OCI-LY1 (cell line): ENCODE measurements at regions not wholly inside any gene's neighbourhood (a gene's known extent, or its start where the extent isn't known, plus 50 kb on each side); places are given as distances from the start of the nearest gene placed in this dataset.

Experiments used
- H2AFZ ChIP-seq: fragments of 200-600 bp; sonication (generic), shearing (Covaris generic); 2 replicates; pipeline ENCODE4 v1.6.0; 2014; ENCODE audit warnings: antibody characterized with exemption, mild to moderate bottlenecking, low read length
- H3F3A ChIP-seq: fragments of 200-600 bp; sonication (generic), shearing (Covaris generic); 2 replicates; pipeline ENCODE4 v1.6.0; 2014; ENCODE audit warnings: mild to moderate bottlenecking, antibody characterized with exemption, low read length, moderate library complexity; ENCODE audit not compliant: insufficient read depth
- H3K27ac ChIP-seq: fragments of 200-600 bp; sonication (generic); 2 replicates; pipeline ENCODE4 v1.5.1; 2014; ENCODE audit warnings: low read length, mixed run types, mild to moderate bottlenecking, low read depth; ENCODE audit not compliant: poor library complexity, severe bottlenecking
- H3K27me3 ChIP-seq: fragments of 200-600 bp; sonication (generic); 2 replicates; pipeline ENCODE4 v1.6.0; 2014; ENCODE audit warnings: antibody characterized with exemption, mild to moderate bottlenecking, low read length, moderate library complexity; ENCODE audit not compliant: insufficient read depth
- H3K36me3 ChIP-seq: fragments of 200-600 bp; sonication (generic); 2 replicates; pipeline ENCODE4 v1.6.1; 2014; ENCODE audit warnings: mild to moderate bottlenecking, antibody characterized with exemption, low read length, moderate library complexity, mixed read lengths; ENCODE audit not compliant: insufficient read depth
- H3K4me1 ChIP-seq: fragments of 200-600 bp; sonication (generic); 2 replicates; pipeline ENCODE4 v1.5.1; 2014; ENCODE audit warnings: mild to moderate bottlenecking, low read length, moderate library complexity; ENCODE audit not compliant: insufficient read depth, severe bottlenecking
- H3K4me2 ChIP-seq: fragments of 200-600 bp; sonication (generic), shearing (Covaris generic); 2 replicates; pipeline ENCODE4 v1.6.1; 2014; ENCODE audit warnings: low read length
- H3K4me3 ChIP-seq: fragments of 200-600 bp; sonication (generic); 2 replicates; pipeline ENCODE4 v1.5.1; 2014; ENCODE audit warnings: low read length, low read depth, mild to moderate bottlenecking, mixed read lengths; ENCODE audit not compliant: poor library complexity, severe bottlenecking
- H3K79me2 ChIP-seq: fragments of 200-600 bp; shearing (Covaris generic); 2 replicates; pipeline ENCODE4 v1.6.1; 2016; ENCODE audit warnings: mixed run types, low read length, mixed read lengths; ENCODE audit not compliant: insufficient read depth
- H3K9ac ChIP-seq: fragments of 200-600 bp; sonication (generic), shearing (Covaris generic); 2 replicates; pipeline ENCODE4 v1.6.1; 2014; ENCODE audit warnings: mild to moderate bottlenecking, low read length, mixed read lengths
- H3K9me2 ChIP-seq: fragments of 200-600 bp; sonication (generic), shearing (Covaris generic); 2 replicates; pipeline ENCODE4 v1.6.1; 2014; ENCODE audit warnings: low read depth, mild to moderate bottlenecking, low read length, mixed read lengths
- H3K9me3 ChIP-seq: fragments of 200-600 bp; shearing (Covaris generic); 2 replicates; pipeline ENCODE4 v1.6.1; 2014; ENCODE audit warnings: low read length, mixed read lengths
- H4K20me1 ChIP-seq: fragments of 200-600 bp; sonication (generic), shearing (Covaris generic); 2 replicates; pipeline ENCODE4 v1.6.0; 2016; ENCODE audit warnings: mild to moderate bottlenecking, low read length; ENCODE audit not compliant: insufficient read depth
- EZH2 ChIP-seq: fragments of 200-600 bp; sonication (generic), shearing (Covaris generic); IDR thresholded peaks from 2 replicates; pipeline ENCODE4 v1.8.0; 2017; ENCODE audit warnings: borderline replicate concordance, mixed run types, mild to moderate bottlenecking, antibody characterized with exemption, low read length, moderate library complexity, mixed read lengths
- TF ChIP-seq, protein P1 (sequence below): fragments of 200-600 bp; sonication (generic), shearing (Covaris generic); IDR thresholded peaks from 2 replicates; pipeline ENCODE4 v1.5.1; 2017; ENCODE audit warnings: mild to moderate bottlenecking, antibody characterized with exemption, low read length, moderate library complexity, mixed read lengths

DNA sequence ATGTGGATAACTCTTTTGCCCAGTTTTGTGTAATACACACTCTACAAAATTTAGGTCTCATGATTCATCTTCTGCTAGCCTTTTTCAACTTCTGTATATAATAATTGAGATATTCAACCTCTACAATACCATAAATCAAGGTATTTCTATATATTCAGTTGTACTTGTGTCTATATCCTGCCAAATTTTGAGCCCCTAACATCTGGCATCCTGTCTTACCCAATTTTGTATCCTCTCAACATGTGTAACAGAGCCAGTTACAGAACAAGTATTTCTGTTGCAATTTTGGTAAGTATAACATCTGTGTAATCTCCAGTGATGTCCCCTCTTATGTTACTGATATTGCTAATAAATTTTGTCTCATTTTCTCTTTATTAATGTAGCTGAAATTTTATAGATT lies 145.8 kb downstream of the TRIB2 start:
- Histone ChIP-seq H2AFZ (no peak overlapping the region), H3K27me3 (no peaks in the 10 kb centered on the region), H3K27ac (no peak overlapping the region), H3K4me2 (no peak overlapping the region), H4K20me1 (no peaks in the 10 kb centered on the region), H3K9me3 (peaks cover 7% of the 10 kb centered on the region), H3K4me3 (no peak overlapping the region), H3K4me1 (no peaks in the 10 kb centered on the region), H3K36me3 (no peaks in the 10 kb centered on the region), H3K9ac (no peak overlapping the region), H3K79me2 (no peaks in the 10 kb centered on the region), H3F3A (no peaks in the 10 kb centered on the region), H3K9me2 (no peaks in the 10 kb centered on the region)
- TF ChIP-seq, protein P1, sequence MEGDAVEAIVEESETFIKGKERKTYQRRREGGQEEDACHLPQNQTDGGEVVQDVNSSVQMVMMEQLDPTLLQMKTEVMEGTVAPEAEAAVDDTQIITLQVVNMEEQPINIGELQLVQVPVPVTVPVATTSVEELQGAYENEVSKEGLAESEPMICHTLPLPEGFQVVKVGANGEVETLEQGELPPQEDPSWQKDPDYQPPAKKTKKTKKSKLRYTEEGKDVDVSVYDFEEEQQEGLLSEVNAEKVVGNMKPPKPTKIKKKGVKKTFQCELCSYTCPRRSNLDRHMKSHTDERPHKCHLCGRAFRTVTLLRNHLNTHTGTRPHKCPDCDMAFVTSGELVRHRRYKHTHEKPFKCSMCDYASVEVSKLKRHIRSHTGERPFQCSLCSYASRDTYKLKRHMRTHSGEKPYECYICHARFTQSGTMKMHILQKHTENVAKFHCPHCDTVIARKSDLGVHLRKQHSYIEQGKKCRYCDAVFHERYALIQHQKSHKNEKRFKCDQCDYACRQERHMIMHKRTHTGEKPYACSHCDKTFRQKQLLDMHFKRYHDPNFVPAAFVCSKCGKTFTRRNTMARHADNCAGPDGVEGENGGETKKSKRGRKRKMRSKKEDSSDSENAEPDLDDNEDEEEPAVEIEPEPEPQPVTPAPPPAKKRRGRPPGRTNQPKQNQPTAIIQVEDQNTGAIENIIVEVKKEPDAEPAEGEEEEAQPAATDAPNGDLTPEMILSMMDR: no peak
- TF ChIP-seq EZH2: no peak

DNA sequence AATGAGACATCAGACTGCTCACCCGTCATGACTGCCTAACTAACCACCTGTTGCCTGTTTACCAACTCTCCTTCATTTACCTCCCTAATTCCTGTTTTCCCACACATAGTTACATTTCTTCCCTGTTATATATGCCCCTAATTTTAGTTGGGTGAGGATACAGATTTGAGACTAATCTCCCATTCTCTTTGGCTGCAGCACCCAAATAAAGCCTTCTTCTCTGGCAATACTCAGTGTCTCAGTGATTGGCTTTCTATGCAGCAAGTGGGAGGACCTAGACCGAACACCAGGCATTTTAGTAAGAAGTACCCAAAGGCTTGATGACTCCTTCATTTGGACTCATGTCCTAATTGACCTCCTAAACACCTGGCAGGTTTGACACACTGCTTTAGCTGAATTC lies 147.2 kb downstream of the TRIB2 start:
- Histone ChIP-seq H3F3A (no peaks in the 10 kb centered on the region), H3K27ac (no peak overlapping the region), H3K9me3 (peaks cover 7% of the 10 kb centered on the region), H3K9me2 (no peaks in the 10 kb centered on the region), H2AFZ (no peak overlapping the region), H3K4me1 (no peaks in the 10 kb centered on the region), H3K4me2 (no peak overlapping the region), H3K27me3 (no peaks in the 10 kb centered on the region), H3K36me3 (no peaks in the 10 kb centered on the region), H4K20me1 (no peaks in the 10 kb centered on the region), H3K9ac (no peak overlapping the region), H3K79me2 (no peaks in the 10 kb centered on the region), H3K4me3 (no peak overlapping the region)
- TF ChIP-seq, protein P1: no peak
- no peak for TF ChIP-seq EZH2

DNA sequence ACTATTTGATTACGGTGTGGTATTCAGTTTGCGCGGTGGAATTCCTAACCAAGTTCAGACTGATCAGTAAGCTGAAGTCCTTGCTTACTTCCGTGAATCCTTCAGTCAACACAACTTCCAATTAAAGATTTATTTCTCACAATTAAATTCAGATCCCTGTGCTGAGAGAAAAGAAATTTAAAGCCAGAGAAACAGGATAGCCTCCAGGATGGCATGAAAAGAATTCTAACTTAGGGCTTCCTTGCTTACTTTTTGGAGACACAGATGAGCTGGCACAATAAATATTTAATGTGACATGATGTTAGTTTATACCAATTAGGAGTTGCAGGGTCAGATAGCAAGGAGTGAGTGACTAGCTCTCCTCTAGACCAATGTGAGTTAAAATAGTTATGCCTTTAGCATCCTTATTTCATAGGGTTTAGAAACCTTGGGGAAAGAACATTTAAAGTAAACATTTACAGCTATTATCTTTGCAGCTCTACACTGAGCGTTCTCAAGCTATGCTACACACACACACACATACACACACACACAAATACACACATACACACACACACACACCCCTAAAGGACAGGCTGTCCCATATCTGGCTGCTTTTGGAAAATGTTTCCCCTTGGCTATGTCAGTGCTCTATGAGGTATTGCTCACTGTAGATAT lies 151.0 kb downstream of the TRIB2 start:
- no peaks in the 10 kb centered on the region for H3K9me2 ChIP-seq
- H3K4me2 ChIP-seq: no peak overlapping the region
- no peak overlapping the region for H3K4me3 ChIP-seq
- H3K9ac ChIP-seq: no peak overlapping the region
- H4K20me1 ChIP-seq: no peaks in the 10 kb centered on the region
- H3K4me1 ChIP-seq: no peaks in the 10 kb centered on the region
- no peaks in the 10 kb centered on the region for H3K79me2 ChIP-seq
- H3K27ac ChIP-seq: no peak overlapping the region
- no peaks in the 10 kb centered on the region for H3K27me3 ChIP-seq
- TF ChIP-seq EZH2: no peak
- TF ChIP-seq, protein P1: no peak
- no peaks in the 10 kb centered on the region for H3F3A ChIP-seq
- no peaks in the 10 kb centered on the region for H3K36me3 ChIP-seq
- no peak overlapping the region for H2AFZ ChIP-seq
- peaks cover 7% of the 10 kb centered on the region for H3K9me3 ChIP-seq
